Aorta (tissue), 5 donors: ENCODE measurements at regions not wholly inside any gene's neighbourhood (a gene's known extent, or its start where the extent isn't known, plus 50 kb on each side); places are given as distances from the start of the nearest gene placed in this dataset.
"Not testable (repeated sequence)": the region's sequence is repeated elsewhere in the genome, so short reads cannot be mapped to it uniquely, and the experiment has no call there.

Experiments
- ATAC-seq: fragments of 200-7000 bp; cut with Tn5 transposase; one replicate; pipeline ENCODE4 v1.9.1; 2022; ENCODE audit warnings: moderate library complexity; ENCODE audit not compliant: low FRiP score
- DNase-seq, 2 donors: peaks; one replicate each; pipeline ENCODE4 v3.0.0-alpha.2; 2020
- H3K27ac ChIP-seq, 2 donors: one replicate each; pipeline ENCODE4 v1.5.1; 2013; ENCODE audit warnings: low read length in 2 of 2, mild to moderate bottlenecking in 2 of 2, moderate library complexity in 2 of 2, control low read depth in 1 of 2, inconsistent platforms in 1 of 2, low read depth in 1 of 2
- H3K27me3 ChIP-seq, 2 donors: one replicate each; pipeline ENCODE4 v1.6.1; 2013; ENCODE audit warnings: control low read depth in 1 of 2, low read length in 1 of 2, mild to moderate bottlenecking in 1 of 2, moderate library complexity in 1 of 2; ENCODE audit not compliant: insufficient read depth in 2 of 2, control insufficient read depth in 1 of 2
- H3K36me3 ChIP-seq, 2 donors: one replicate each; pipeline ENCODE4 v1.6.1; 2013; ENCODE audit warnings: control low read depth in 1 of 2, low read length in 1 of 2, mild to moderate bottlenecking in 1 of 2; ENCODE audit not compliant: insufficient read depth in 2 of 2, control insufficient read depth in 1 of 2
- H3K4me1 ChIP-seq, 2 donors: one replicate each; pipeline ENCODE4 v1.6.1; 2013; ENCODE audit warnings: low read length in 2 of 2, control low read depth in 1 of 2, mild to moderate bottlenecking in 1 of 2, moderate library complexity in 1 of 2; ENCODE audit not compliant: insufficient read depth in 2 of 2, control insufficient read depth in 1 of 2
- H3K4me3 ChIP-seq, 2 donors: one replicate each; pipeline ENCODE4 v1.5.1; 2013; ENCODE audit warnings: low read length in 2 of 2, control low read depth in 1 of 2, mild to moderate bottlenecking in 1 of 2
- H3K9me3 ChIP-seq: one replicate; pipeline ENCODE4 v1.6.1; 2013; ENCODE audit warnings: mild to moderate bottlenecking, low read length; ENCODE audit not compliant: control insufficient read depth
- WGBS, 2 donors: extraction: QIAGEN DNeasy Blood & Tissue Kit; methylation state at CpG; one replicate each; pipeline ENCODE4 v1.1.7; 2013; 5-methylcytosine and 5-hydroxymethylcytosine counted together
- intact Hi-C, 2 donors: fragments of 100-400 bp; cut with DNase I; formaldehyde crosslinking; loops; one replicate each; pipeline versions ENCODE4 v1.14.2 to v1.15.0; 2022
- donor health status: healthy with polysubstance abuse.
- donor health status: Bipolar disorder and iron deficiency.
- donor health status: DM: no; HTN: no; CAD: no.
- donor health status: DM: no; HTN: no; CAD: no.
- donor health status: DM: yes; HTN: yes; CAD: no.

DNA sequence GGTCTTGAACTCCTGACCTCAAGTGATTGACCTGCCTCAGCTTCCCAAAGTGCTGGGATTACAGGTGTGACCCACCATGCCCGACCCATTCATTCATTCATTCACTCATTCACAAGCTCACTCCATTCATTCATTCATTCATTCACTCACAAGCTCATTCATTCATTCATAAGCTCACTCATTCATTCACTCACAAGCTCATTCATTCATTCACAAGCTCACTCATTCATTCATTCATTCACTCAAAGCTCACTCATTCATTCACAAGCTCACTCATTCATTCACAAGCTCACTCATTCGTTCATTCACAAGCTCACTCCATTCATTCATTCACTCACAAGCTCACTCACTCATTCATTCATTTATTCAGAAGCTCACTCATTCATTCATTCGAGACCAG lies 198.6 kb downstream of the SHOX start:
- DNase-seq (no peak), ATAC-seq (no peak)
- no peak overlapping the region for H3K4me3 ChIP-seq
- WGBS, 2 donors = 92 to 96% methylated on average over 3 of the region's 3 CpGs
- H3K27ac ChIP-seq = no peak overlapping the region
- no peaks in the 10 kb centered on the region for H3K36me3 ChIP-seq
- no peaks in the 10 kb centered on the region for H3K27me3 ChIP-seq
- H3K9me3 ChIP-seq = no peaks in the 10 kb centered on the region
- no peaks in the 10 kb centered on the region for H3K4me1 ChIP-seq
- intact Hi-C loops = no loop called here

DNA sequence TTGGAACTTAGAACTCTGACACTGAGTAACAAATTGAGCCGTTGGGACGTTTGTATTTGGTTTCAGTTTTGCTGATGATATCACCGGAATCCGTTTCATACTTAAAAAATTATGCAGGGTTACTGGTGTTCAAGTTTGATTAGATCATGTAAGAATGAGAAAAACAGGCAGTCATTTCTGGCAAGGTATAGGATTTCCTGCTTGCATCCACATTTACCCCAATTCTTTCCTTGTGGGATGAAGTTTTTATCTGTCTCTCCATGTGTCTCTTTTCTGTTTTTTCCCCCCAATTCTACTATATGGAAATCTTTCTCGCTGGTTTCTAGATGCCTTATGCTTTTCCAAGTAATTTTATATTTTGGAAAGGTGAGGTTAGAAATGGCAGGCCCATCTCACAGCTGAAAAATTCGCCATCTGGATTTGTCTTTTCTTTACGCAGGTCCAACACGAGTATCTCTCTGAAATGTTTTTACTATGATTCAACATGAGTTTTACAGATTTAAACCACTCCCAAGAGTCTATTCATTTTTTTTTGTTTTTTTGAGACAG lies 197.9 kb downstream of the SHOX start:
- 5 to 8% methylated on average over 8 of the region's 8 CpGs for WGBS, 2 donors
- intact Hi-C loops = no loop called here
- H3K4me1 ChIP-seq = no peaks in the 10 kb centered on the region
- no peak for ATAC-seq
- H3K27ac ChIP-seq = no peak overlapping the region
- DNase-seq = no peak
- no peaks in the 10 kb centered on the region for H3K36me3 ChIP-seq
- H3K27me3 ChIP-seq = no peaks in the 10 kb centered on the region
- H3K4me3 ChIP-seq = peak overlapping the region in 1 of 2 donors; percentile 59
- no peaks in the 10 kb centered on the region for H3K9me3 ChIP-seq

DNA sequence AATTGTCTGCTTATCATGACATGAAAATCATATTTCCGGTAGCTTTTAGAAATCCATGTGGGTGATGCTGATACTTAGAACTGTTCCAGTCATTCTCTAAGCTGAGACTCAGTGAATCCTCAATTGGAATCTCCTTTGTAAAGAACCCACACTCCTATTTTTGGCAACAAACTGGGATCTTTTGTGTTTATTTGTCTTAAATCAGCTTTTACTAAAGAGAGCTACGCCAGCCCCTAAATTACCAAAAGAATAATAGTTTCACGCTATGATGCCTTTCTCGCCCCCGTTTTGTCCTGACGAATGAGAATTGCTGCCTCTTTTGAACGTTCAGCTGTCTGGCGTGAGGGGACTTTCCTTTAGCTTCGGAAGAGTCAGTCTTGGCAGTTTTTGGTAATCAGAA lies 195.9 kb downstream of the SHOX start:
- 4% methylated on average over 9 of the region's 9 CpGs for WGBS, 2 donors
- H3K4me3 ChIP-seq = peak overlapping the region; percentile 26 to 54
- DNase-seq (no peak), ATAC-seq (no peak)
- no peaks in the 10 kb centered on the region for H3K9me3 ChIP-seq
- no peaks in the 10 kb centered on the region for H3K36me3 ChIP-seq
- no peaks in the 10 kb centered on the region for H3K4me1 ChIP-seq
- H3K27ac ChIP-seq = peak overlapping the region; percentile 59 to 90
- intact Hi-C loops = no loop called here
- no peaks in the 10 kb centered on the region for H3K27me3 ChIP-seq

DNA sequence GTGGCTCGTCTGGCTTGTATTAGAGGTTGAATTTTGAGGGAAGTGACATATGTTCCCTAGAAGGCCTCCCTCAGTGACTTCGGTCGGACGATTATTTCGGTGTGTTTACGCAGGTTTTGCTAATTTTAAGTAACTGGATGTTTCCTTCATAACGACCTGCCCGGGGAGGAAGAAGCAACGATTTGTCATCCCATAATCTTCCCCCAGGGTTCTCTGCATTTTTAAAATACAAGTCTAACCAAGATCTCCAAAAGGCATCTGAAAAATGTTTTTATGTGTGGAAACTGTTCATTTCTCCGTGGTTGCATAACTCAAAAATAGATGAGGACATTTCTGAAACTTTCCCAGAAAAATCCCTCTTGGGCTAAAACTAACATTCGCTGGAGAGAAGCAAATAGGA lies 195.4 kb downstream of the SHOX start:
- peak overlapping the region; percentile 26 to 54 for H3K4me3 ChIP-seq
- peak; percentile 50 for ATAC-seq
- WGBS, 2 donors = 6 to 7% methylated on average over 11 of the region's 11 CpGs

DNA sequence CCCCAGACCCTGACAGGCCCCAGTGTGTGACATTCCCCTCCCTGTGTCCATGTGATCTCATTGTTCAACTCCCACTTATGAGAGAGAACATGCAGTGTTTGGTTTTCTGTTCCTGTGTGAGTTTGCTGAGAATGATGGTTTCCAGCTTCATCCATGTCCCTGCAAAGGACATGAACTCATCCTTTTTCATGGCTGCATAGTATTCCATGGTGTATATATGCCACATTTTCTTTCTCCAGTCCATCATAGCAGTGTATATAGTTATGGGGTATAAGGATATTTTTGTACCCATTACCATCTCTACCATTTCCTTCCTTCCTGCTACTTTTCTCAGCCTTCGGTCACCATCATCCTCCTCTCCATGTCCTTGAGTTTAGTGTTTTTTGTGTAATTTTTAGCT lies 192.5 kb downstream of the SHOX start:
- intact Hi-C loops, H3K36me3 ChIP-seq, H3K27me3 ChIP-seq, H3K4me3 ChIP-seq, ATAC-seq, H3K27ac ChIP-seq, H3K9me3 ChIP-seq, H3K4me1 ChIP-seq, DNase-seq: not testable (repeated sequence)
- WGBS, 2 donors = 100% methylated on average over 1 of the region's 1 CpG

More for the DNA sequence above, 195.4 kb downstream of the SHOX start:
- no peaks in the 10 kb centered on the region for H3K36me3 ChIP-seq
- no peaks in the 10 kb centered on the region for H3K9me3 ChIP-seq
- no peak for DNase-seq
- H3K4me1 ChIP-seq = no peaks in the 10 kb centered on the region
- H3K27me3 ChIP-seq = no peaks in the 10 kb centered on the region
- H3K27ac ChIP-seq = peak overlapping the region; percentile 57 to 90
- intact Hi-C loops = no loop called here

DNA sequence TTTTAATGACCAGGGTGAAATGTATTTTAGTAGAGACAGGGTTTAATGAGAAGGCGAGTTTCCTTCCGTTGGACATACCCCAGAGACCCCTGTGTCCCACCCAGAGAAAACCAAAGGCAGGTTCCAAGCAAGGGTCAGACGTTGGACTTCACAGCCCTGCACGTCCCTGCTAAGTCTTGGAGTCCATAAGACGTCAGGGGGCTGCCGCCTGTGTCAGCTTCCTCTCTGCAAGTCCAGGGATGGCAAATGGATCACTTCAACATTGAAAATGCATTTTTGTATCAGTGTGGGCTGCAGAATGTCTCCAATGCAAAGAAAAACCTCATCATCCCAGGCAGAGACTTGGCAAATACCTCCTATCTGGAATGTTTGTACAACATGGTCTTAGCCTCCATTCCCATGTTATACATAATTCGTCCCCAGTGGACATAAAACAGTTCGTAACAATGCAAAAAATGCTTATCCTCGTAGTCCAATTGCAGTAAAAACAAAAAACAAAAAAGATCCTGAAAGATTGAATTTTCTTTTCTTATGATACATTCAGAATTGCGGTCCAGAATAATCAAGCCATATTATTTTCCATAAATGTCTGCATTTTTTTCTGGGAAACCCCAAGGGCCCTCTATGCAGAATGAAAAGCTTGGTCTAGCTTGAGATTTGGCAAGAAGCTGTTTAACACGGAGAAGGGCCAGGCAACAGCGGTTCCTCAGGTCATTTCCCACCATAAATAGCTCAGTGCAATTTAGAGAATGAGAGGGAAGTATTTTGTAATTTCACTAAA lies 190.9 kb downstream of the SHOX start:
- ATAC-seq = no peak
- no peak overlapping the region for H3K4me3 ChIP-seq

DNA sequence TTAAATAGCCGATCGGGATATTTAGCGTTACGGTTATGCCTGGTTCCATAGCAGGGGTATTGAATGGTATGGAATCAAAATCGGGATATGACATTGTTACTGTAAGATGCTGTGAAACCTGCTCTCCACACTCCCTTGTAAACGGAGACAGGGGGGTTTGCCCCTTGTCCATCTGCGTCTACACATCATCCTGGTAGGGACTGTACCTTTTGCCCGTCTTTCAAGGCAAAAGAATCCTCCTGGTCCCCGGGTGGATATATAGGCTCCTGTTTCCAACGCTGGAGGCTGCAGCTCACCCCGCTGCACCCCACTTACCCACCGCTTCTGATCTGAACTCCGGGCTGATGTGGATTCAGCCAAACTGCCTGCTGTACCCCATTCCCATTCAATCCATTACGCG lies 189.1 kb downstream of the SHOX start:
- no peak overlapping the region for H3K4me3 ChIP-seq
- no peak for ATAC-seq
- H3K36me3 ChIP-seq = no peaks in the 10 kb centered on the region
- WGBS, 2 donors = 95% methylated on average over 15 of the region's 15 CpGs
- intact Hi-C loops = no loop called here
- H3K9me3 ChIP-seq = no peaks in the 10 kb centered on the region
- H3K4me1 ChIP-seq = no peaks in the 10 kb centered on the region
- DNase-seq = no peak
- no peak overlapping the region for H3K27ac ChIP-seq
- H3K27me3 ChIP-seq = no peaks in the 10 kb centered on the region

More for the DNA sequence above, 190.9 kb downstream of the SHOX start:
- no peak overlapping the region for H3K27ac ChIP-seq
- no peaks in the 10 kb centered on the region for H3K36me3 ChIP-seq
- intact Hi-C loops = no loop called here
- no peaks in the 10 kb centered on the region for H3K9me3 ChIP-seq
- 16 to 21% methylated on average over 12 of the region's 12 CpGs for WGBS, 2 donors
- H3K27me3 ChIP-seq = no peaks in the 10 kb centered on the region
- H3K4me1 ChIP-seq = no peaks in the 10 kb centered on the region
- DNase-seq = no peak

DNA sequence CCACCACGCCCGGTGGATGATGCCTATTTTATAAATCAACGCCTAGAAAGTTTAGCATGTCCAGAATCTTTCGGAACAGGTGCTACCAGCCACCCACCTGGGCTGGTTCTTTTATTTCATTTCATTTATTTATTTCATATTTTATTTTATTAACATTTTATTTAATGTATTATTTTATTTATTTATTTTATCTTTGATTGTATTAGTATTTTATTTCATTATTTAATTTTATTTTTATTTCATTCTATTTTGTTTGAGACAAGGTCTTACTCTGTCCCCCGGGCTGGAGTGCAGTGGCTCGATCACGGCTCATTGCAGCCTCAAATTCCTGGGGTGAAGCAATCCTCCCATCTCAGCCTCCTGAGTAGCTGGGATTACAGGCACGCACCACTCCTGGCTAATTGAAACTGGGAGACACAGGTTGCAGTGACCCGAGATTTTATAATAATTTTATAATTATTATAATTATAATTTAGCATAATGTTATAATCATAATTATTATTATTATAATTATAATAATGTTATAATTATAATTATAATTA lies 187.2 kb downstream of the SHOX start:
- H3K9me3 ChIP-seq = no peaks in the 10 kb centered on the region

DNA sequence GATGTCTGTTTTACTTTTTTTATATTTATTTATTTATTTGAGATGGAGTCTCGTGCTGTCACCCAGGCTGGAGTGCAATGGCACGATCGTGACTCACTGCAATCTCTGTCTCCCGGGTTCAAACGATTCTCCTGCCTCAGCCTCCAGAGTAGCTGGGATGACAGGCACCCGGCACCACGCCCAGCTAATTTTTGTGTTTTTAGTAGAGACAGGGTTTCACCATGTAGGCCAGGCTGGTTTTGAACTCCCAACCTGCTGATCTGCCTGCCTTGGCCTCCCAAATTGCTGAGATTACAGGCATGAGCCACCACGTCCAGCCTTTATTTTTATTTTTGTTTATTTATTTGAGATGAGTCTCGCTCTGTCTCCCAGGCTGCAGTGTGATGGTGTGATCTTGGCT lies 186.6 kb downstream of the SHOX start:
- intact Hi-C loops, ATAC-seq, DNase-seq, H3K27ac ChIP-seq, H3K4me1 ChIP-seq, H3K36me3 ChIP-seq, H3K4me3 ChIP-seq, H3K9me3 ChIP-seq, H3K27me3 ChIP-seq: not testable (repeated sequence)
- 95% methylated on average over 9 of the region's 9 CpGs for WGBS, 2 donors

More for the DNA sequence above, 187.2 kb downstream of the SHOX start:
- no peak for ATAC-seq
- no peak overlapping the region for H3K27ac ChIP-seq
- H3K27me3 ChIP-seq = no peaks in the 10 kb centered on the region
- WGBS, 2 donors = 96 to 97% methylated on average over 9 of the region's 9 CpGs
- no peaks in the 10 kb centered on the region for H3K36me3 ChIP-seq
- H3K4me1 ChIP-seq = no peaks in the 10 kb centered on the region
- no peak for DNase-seq
- intact Hi-C loops = no loop called here
- H3K4me3 ChIP-seq = no peak overlapping the region
